Activated CD4-positive, alpha-beta T cell treated with anti-CD3 and anti-CD28 coated beads for 24 hours (primary cell): ENCODE measurements at regions not wholly inside any gene's neighbourhood (a gene's known extent, or its start where the extent isn't known, plus 50 kb on each side); places are given as distances from the start of the nearest gene placed in this dataset.

Experiments
- DNase-seq, 2 donors: peaks; one replicate each; pipeline ENCODE4 v3.0.0-alpha.2; 2020; ENCODE audit warnings: low read depth in 2 of 2

DNA sequence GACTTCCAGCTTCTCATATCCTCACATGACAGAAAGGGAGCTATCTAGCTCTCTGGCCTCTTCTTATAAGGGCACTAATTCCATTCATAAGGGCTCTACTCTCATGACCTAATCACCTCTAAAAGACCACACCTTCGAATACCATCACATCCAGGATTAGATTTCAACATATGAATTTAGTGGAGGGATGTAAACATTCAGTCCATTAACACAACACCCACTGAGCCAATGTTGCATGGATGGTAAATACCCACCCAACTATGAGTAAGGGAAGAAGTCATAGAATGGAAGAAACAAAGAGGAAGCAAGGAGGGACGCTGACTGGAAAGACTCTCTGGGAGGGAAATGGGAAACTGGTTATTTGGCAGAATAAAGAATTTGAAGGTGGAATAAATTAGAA lies 112.6 kb upstream of the CCDC112 start:
- no peak for DNase-seq

DNA sequence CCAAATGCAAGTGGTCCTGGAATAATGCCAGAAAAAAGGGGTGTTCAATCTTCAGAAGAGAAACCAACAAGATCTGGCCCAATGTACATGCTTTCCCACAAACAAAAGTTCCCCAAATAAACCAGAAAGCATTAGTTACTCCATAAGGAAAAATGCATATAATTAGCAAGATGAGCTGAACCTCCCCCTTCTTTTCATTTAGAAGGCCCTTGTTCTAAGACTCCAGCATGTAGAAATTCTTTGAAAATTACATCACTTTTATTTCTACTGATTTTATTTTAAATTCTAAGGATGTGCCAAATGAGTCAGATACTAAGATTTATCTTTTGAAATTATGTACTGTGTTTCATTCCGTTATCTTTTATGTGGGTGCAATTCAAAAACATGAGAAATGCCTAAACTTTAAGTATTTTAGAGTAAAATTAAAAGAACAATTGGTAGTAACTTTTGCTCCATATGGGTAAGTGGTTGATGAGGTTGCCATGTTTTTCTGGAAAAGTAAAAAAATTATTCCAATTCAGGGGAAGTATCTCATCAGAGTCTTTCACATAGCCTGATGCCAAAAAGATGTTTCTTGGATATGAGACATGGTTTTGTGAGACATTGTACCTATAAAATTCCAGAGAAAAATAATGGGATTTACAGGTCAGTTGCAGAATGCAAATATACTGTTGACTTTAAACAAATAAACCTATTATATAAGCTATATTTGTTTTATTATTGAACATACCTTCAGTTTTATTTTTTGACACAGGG lies 106.5 kb upstream of the CCDC112 start:
- no peak for DNase-seq

DNA sequence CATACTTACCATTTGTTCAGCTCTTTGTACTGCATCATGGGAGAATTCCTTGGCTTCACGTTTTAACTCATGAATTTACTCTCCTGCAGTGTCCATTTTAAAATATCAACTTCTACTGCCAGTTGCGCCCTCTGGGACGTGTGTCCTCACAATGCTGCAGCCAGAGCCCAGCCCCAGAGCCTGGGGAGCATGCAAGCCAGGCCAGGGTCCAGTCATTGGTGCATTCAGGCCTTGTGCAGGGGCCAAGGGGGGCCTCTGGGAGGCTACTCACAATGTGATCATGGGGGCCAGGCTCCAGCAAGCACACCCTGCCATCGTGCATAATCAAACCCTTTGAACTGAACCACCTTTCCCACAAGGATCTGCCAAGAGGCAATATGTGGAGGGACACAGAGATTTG lies 105.6 kb upstream of the CCDC112 start:
- DNase-seq: no peak

DNA sequence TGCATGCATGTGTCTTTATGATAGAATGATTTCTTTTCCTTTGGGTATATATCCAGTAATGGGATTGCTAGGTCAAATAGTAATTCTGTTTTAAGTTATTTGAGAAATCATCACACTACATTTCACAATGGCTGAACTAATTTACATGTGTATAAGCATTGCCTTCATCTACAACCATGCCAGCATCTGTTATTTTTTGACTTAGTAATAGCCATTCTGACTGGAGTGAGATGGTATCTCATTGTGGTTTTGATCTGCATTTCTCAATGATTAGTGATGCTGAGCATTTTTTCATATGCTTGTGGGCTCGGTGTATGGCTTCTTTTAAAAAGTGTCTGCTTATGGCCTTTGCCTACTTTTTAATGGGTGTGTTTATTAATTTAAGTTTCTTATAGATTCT lies 102.3 kb upstream of the CCDC112 start:
- DNase-seq: no peak

DNA sequence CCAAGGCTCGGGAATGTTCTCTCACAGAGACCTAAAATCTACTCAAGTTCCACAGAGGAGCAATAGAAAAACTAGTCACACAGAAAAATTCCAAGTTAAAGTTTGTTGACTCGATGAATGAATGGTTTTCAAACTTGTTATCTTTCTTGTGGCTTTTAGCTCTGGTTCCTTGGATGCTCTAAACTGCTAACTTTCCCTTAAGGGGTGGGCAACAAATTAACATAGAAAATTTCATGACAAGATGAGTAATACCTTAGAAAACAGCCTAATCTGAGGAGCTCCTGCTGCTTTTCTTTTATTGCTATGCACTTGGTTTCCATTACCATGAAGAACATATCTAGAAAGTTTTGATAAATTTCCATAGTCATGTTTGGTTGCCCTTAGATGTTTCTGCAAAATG lies 100.2 kb upstream of the CCDC112 start:
- DNase-seq: no peak

DNA sequence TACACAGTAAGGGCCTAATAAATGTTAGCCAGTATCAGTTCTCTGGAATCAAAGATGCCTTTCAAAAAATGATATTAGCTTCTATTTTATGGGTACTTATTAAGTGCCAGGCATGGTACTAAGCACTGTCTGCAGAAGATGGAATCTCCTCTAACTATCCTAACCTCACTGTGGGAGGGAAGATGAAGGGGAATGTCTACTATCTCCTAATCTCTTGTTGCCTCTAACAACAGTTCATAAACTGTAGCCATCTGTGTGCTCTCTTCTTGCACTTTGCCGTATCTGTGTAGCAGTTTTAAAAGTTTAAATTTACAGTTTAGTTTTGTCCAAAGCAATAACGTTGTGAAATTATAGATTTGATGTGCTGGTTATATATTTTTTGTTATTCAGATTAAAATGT lies 99.6 kb upstream of the CCDC112 start:
- DNase-seq: no peak

DNA sequence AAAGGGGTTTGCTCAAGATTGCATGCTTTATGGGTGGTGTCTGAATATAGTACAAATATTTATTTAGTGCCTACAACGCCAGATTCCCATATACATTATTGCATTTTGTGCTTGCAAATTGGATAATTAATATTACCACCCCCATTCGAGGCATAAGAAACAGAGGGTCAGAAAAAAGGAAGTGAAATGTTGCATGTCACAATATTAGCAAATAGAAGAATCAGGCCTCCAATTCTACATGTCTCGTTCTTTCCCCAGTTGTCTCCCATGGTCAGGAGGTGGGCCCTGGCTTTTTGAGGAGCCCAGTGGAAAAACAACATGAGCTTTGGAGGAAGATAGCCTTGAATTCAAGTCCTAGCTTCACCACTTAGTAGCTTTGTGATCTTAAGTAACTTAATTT lies 98.1 kb upstream of the CCDC112 start:
- DNase-seq: no peak

DNA sequence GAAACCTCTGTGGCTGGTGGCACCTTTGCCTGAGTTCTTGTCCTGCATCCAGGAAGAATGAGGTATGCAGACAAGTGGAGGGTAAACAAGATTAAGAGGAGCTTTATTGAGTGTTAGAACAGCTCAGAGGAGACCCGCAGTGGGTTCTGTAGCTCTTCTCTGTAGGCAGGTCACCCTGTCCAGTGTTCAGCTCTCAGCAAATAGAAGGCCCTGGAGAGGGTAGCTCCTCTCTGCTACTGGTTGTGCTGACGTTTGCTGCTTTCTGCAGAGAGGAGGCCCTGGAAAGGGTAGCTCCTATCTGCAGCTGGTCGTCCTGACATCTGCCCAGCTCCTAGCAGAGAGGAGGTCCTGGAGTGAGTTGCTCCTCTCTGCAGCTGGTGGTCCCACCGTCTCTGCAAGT lies 96.8 kb upstream of the CCDC112 start:
- no peak for DNase-seq

DNA sequence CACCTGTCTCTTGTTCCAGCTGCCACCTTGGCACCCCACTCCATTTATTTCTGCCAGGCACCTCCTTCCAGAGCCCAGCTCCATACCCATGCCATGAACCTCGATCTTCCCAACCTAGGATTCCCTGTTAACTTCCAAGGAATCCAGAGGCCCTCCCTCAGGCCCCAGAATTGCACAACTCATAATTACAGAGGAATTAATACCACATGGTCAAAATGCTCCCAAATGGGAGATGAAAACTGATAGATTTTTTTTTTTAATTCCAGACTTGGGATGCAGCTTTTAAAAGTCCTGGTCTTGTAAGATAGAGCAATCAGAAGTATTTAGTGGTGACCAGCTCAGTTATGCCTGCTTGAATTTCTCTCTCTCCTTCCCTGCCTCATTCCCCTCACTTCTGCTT lies 96.2 kb upstream of the CCDC112 start:
- no peak for DNase-seq

DNA sequence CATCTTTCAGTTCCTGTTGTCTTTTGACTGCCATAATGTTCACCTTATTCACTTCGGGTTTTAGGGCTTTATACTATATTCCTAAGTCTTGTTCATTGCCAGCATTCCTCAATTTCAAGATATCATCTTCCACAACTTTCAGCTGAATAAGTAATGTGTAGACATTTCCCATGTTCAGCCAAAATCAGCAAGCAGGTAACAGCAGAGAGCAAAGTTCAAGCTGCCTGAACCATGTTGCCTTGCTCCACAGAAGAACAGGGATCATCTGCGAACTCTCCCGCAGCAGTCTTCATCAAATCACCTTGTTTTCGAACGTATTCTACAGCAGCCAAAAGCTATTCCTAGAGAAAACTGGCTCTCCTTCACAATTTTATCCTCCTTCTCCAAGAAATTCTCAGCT lies 95.3 kb upstream of the CCDC112 start:
- DNase-seq: no peak

DNA sequence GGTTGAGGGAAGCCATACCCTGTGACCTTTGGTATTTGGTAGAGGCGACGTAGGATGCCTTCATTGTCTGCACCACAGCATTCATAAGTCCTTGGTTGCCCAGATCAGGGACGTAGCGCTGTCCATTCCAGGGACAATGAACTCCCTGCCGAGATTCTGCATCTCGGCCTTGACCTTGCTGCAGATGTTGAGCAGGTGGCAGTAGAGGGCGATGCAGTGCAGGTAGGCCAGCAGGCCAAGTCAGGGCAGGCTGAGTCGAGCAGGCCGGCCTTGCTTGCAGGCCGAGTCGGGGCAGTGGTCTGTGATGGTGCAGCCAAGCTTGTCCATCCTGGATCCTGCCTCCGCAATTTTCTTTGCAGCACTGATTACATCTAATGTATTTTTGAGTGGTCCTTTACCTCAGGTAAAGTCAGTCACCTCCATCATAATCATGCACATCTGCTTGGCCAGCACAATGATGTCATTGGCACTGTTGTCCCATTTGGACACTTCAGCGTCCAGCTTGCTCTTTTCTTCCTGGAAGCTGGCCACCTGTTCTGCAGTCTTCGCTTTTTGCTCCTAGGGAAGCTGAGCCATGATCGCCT lies 93.4 kb upstream of the CCDC112 start:
- DNase-seq: no peak

DNA sequence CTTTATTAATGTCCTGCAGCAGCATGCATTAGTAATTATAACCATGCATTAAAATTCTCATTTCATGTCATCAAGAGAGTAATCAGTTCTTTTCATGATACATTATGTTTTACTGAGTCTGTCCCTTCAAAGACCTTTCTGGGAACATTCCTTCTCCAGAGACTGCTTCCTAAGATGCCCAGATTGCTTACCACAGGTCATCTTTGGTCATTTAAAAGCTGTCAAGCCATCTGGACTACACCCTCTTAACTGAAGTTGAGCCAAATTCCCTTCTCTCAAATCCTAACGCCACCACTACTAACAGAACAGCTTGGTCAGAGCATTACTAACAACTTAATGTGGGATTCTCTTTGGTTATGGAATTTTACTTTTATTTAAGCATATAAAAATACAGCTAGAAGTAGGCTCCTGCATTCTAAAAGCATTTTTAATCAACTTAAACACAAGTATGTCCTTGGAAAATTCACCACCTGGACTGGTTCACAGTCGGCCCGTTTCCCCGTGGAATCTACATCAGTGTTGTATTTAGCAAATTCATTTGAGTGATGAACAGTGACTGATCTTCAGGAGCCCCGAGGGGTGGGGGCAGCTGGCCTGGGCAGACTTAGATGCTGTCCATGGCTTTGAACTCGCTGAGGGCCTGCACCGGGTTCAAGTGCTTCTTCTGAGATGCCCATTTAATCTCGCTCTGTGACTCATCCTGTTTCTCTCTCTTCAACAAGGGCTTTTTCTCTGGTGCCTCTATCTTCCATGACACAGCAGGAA lies 92.8 kb upstream of the CCDC112 start:
- DNase-seq: no peak

DNA sequence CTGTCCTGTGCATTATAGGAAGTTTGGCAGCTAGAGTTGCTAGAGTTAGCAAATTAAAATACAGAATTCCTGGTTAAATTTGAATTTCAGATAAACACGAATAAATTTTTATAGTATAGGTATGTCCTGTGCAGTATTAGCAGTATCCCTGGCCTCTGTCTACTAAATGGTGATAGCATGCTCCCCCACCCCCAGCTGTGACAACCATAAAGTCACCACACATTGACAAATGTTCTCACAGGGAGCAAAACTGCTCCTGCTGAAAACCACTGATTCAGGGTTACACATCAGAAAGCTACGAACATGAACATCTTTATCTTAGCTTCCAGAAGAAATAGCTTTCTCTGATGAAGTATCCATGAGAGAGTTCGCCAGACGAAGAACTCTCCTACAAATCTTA lies 91.8 kb upstream of the CCDC112 start:
- DNase-seq: no peak

DNA sequence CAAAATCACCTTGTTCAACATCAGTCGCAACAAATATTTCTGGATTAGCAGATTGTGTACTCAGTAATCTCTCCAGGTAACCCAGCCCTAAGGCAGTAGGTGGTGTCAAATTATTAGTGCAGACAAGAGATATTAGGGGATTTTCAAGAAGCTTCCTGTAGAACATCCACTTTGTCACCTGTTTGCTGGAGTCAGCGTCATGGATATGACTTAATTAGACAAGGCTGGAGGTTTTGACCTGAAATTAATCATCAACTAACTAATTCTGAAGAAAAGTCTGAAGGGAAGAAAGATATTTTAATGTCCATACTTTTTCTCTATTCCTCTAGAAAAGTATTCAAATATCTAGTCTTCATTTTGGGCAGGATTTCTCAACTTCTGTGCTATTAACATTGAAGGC lies 91.4 kb upstream of the CCDC112 start:
- no peak for DNase-seq

DNA sequence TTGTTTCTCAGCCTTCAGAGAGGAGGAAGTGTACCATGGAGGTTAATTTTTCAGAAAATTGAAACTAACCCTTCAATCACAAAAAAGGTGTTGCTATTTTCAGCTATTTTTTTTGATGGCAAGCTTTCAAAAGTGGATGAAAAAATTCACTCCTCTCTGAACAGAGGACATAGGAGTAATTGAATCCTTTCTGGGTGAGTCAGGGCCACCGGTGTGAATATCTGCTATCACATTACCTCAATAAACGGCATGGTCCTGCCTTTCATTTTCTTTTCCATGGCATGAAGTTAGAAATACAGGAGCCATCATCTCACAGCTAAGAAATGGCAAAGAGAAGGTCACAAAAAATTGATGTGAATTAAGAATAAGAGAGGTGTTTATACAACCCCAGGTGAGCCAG lies 90.2 kb upstream of the CCDC112 start:
- no peak for DNase-seq

DNA sequence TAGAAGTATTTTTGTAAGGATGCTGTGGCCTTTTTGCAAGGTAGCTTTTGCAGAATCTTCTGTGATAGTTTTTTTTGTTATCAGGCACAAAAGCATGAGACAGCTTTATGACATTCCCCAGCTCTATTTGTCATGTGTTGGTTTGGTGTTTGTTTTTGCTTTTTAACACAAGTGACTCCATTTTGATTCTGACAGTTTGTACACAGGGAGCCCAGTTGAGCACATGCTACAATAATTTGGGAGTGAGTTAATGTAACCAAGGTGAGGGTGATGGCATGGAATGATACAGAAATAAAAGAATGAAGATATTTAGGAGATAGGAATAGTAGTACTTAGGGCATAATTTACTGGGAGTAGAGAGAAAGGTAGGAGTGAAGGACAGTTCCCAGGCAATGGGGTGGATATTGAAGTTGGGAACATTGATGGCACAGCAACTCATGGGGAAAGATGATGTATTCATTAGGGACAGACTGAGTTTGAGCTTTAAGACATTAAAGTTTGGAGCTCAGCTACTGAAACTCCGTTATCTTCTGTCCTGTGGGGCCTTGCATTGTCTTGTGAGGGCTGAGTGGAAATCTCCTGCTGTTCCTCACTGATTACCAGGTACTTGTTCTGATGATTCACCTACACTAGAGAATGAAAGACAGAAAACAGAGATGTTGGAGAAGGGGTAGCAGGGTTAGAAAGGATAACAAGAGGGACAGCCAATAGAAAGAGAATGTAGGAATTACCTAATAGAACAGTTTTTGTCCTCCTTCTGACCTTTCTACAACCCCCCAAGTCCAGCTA lies 88.3 kb upstream of the CCDC112 start:
- DNase-seq: no peak

DNA sequence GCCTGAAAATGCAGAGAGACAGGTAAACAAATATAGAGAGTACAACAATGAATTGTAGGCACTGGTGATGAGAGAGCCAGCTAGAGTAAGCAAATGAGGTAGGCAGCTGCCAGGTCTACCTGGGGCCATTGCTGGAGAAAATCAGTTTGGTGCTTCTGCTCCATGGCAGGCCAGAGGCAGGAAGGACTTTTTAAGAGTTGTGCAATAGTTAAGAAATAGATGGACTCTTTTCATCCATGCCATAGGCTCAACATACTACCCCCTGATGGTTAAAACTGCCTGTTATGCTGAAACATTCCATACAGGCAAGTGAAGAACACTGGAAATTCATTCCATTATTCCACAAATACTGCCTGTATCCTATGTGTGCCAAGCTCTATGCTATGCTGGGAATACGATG lies 86.5 kb upstream of the CCDC112 start:
- no peak for DNase-seq

DNA sequence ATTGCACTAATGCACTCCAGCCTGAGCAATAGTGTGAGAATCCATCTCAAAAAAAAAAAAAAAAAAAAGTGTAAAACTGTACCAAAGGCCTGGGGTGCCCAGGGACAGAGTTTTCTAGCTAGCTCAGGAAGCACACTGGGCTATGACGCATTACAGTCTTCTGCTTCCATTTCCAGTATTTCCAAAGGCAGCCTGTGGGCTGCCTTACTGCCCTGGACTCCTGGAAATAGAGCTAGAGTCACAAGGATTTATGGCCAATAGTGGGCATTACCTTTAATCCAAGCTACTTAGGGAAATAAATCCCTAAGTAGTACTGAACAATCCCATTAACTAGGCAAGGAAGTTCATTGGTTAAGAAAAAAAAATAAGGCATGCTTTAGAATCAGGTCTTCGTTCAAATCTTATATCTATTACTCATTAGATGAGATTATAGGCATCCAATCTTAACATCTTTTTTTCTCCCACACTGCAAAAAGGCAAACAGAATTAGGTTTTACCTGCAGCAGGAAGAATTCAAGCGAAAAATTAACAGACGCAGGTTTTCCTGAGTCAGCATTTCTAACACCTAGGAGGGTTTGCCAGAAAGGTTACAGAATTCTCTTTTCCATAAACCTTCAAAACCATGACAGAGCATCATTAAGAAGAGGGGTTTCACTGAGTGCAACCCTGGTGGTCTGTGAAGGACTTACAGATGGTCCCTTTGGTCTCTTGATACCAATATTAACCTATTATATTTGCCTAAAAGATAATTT lies 85.6 kb upstream of the CCDC112 start:
- no peak for DNase-seq

DNA sequence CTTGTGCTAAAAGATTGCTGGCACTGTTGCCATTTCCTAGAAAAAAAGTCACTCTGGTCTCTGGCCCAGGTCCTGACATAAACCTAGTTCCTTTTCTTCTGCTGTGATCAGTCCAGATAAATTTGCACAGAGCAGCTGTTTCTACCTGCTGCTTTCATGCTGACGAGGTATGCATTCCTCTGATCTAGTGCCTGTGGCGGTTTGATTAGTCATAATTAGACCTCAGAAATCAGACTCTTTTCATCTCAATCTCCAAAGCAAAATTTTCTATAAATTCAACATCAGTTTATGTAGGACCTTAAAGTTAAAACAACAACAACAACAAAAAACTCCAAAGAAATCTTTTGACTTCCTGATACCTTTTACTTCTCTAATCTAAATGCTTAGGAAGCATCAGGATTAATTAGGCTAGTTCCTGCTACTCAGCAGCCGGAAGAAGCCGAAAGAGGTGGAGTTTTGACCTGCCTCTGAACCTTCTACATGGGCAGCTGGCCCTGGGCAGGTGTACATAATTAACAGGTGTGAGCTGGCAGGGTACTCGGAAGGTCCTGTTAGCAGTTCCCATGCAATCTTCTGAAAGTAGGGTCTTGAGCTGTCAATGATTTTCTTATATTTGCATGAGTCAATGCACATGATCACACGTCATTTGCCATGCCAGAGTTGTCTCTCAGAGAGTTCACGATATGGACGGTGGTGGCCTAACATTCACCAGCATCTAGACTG lies 83.3 kb upstream of the CCDC112 start:
- no peak for DNase-seq

DNA sequence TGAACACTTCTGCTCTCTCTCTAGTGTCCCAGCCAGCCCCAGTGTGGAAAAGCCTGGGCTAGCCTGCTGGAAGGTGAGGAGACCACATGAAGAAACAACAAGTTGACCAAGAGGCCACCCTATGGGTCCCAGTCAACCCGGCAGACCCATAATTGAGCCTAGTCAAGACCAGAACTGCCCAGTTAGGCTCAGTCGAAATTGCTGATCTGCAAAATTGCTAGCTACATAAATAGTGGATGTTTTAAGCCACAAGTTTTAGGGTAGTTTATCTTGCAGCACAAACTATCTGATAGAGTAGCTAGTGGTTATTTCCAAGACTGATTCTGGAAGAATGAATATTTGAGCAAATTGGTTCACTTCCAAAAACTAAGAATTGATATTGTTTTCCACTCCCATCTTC lies 82.3 kb upstream of the CCDC112 start:
- DNase-seq: no peak
